ENCODE measurements at regions not wholly inside any gene's neighbourhood (a gene's known extent, or its start where the extent isn't known, plus 50 kb on each side); places are given as distances from the start of the nearest gene placed in this dataset.
"Not testable (repeated sequence)": the region's sequence is repeated elsewhere in the genome, so short reads cannot be mapped to it uniquely, and the experiment has no call there.

DNA sequence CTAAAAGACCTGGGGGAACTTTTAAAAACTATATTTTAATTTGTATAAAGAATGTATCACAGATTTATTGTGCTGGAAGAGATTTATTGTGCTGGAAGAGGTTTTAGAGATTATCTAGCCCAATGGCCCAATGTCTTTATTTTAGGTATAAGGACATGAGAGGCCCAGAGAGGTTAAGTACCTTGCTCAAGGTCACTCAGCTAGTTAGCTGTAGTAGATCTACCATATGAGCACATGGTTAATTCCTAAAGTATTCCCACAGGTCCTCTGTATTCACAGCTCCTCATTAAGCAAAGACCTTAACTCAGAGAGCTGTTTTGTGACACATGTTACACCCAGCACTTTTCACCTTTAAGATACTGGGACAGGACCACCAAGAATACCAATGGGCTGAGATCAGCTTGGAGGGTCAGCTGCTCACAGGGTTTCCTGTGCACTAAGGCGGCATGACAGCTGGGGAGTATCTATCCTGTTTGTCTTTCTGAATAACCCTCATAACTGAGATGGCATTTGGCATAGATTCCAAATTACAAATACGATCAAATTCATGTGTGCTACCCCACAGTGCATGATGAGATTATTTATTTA, 143.1 kb upstream of the TBL1XR1 start:
- DNase-seq: peak; percentile 16

DNA sequence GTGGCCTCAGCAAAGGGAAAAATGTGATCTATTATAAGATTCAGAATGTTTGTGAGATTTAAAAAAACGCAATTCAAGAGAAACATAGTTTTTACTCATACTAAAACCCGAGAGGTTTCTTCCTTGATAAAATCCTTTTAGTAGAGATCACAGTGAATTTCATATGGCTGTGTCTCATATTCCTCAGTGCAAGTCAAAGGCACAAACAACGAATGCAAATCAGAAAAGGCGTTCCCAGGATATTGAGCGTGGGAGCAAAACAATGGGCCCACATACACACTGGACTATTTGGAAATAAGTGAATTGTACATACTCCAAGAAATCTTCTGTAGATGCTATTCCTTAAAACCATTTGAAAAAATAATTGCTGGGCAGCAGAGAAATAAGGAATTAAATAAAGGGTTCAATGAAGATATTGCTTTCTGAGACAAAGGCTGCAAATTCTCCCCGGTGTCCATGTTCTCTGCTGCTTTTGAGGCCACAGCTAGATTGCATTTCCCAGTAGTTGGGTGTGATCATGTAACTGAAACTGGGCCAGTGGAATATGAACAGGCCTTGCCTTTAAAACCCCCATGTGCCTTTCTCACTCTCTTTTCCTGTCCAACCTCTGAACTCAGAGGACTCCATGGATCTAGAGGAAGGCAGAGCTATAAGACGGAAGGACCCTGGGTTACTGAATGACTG, 144.6 kb upstream of the TBL1XR1 start:
- no peak for DNase-seq

DNA sequence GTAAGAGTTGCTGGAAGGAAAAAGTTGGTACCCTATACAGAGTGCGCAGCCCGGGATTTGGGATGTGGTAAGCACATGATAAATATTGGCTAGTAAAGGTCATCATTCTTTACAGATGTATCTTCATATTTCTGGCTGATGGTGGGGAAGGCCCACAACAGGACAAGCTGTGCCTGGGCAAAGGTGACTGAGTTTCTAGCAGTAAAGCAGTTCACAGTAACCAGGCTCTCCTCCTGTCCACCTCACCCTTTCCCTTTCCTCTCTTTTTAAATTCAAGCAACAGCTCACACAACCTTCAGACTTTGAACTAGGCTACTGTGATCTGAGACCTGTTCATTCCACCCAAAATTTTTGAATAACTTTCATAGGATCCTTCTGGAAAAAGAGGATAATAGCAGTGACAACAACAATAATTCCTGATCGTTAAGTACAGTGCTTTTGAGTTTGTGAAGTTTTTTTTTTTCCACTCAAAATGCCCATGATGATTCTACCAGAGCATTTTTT, 145.9 kb upstream of the TBL1XR1 start:
- DNase-seq: no peak

DNA sequence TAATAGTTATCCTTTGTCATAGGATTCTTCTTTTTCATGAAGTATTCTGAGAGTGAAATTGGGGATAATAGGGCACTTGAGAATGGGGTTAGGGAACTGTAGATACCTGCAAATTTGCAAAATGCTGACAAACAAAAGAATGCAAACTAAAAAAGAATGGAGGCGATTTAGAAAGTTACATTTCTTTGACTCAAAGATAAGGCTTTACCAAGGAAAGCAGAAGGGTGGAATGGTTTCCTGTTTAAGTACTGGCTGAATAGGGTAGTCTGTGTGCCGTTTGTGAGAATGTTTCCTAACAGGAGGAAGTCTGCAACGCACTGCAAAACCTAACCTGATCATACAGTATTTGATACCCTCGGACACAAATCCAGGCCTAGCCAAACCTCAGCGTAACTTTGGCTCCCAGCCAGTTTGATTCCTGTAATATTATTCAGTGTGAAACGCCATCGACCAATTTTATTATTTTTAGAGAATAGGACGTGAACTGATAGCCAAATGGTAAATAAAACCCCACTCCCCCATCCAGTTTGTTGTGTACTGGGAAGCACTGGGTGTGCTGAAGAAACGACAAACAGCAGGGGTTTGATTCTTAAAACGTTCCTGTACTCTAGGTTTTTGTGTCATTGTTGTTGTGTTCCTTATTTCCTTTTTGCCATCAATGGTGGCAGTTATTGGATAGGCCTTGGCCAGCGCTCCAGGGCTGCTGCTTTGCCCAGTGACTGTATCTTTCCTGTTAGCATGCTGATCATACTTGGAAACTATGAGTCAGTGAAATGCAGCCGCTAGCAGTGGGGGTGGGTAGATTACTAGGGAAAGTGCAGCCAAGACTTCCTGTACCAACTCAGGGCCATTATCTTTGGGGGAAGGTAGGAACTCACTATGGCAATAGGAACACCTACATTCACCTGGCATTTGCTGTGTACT, 148.0 kb upstream of the TBL1XR1 start:
- peak; percentile 83 for DNase-seq

DNA sequence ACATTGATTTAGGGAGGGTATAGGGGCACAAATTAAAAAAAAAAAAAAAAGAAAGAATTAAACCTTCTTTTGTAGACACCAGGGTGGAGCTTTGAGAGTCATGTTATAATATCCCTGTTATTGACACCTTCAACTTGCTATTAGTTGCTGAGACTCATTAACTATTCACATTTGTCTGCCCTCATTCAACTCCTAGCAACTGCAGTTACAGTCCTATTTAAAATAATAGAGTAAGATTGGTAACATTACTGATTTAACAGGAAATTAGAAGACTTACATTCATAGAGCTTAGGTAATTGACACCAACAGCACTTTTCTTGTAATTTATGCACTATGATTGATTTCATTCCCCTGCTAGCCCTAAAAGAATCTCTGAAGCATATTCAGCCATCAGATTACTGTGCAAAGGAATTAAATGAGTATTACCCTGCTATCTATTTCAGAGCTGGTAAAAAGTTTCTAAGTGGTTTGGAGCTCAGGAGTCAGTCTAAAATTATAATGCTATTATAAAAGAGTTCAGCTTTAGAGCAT, 148.8 kb upstream of the TBL1XR1 start:
- no peak for DNase-seq

DNA sequence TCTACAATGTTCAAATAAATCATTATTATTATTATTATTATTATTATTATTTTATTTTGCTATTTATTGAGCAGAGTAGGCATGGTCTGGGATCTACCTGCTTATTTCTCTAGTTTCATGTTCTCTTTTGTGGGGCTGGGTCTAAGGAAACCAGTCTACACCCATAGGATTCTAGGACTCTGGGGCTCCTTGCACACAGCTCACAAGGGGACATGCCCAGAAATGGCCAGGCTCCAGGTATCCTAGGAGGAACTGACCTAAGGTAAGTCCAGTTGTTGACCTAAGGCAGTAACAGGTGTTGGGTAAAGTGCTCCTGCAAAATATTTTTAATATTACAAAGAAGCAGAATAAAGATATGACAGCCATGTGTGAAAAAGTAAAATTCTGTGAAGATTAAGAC, 149.6 kb upstream of the TBL1XR1 start:
- DNase-seq: no peak

DNA sequence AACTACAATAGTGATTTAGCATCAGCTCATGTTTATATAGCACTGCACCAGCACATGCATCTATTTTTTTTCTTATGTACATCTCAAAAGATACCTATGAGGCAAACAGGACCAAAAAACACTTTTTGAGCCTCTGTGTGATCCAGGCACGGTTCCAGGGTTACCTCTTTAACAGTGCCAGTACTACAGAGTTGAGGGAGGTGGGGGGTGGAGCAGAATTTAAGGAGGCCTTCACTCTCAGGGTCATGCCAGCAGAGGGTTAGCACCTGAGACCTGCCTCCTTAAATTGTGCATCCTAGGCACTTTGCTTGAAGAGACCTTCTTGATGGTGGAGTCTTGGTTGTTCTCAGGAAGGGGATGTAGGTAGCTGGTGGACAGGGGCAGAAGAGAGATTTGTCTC, 150.3 kb upstream of the TBL1XR1 start:
- no peak for DNase-seq

DNA sequence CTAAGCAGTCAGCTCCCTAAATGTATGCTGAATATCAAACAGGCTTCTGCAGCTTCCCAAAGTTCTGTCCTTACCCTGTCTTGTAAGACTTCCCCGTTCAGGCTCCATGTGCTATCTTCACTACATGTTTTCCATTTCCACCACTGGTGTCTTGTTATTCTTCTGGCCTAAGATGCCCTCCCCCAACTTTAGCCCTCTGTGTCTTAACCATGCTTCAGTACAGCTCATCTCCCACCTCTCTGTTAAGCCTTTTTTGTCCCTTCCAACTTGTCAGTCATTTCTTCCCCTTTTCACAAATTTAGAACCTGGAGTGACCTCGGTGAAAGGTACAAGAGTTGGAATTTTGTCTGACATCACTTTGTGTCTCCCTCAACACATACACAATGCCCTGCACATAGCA, 151.7 kb upstream of the TBL1XR1 start:
- no peak for DNase-seq

DNA sequence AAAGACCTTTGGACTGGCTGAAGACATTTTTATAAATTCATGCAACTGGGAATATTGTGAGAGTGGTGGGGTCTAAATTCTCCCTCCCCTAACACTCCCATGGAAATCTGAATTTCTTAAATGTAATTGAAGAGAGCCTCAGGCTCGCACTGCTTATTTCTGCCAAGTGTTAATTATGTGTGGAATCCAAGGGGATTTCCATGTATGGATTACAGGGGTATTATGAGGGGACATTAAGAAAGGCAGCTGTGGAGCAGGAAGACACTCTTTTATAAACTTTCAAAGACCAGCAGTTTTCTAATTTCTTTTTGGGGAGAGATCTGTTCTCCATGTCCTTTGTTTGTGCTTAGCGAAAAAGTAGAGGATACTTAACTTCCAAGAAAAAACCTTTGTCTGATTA, 152.1 kb upstream of the TBL1XR1 start:
- no peak for DNase-seq

DNA sequence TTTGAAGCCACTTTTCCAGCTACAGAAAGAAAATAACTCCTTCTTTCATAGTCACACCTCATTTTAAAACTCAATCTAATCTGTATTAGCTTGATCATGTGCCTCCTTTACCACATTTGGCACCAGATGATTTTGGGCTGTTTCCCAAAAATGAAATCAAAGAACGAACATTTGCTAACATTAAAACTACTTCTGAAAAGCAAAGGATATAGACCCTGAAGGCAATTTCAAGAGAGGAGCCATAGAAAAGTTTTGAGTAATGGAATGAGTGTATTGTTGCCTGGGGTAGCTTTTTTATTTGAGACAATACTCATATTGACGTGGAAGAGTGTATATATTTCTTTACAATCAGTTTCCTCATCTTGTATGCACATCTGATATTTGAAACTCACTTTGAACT, 152.8 kb upstream of the TBL1XR1 start:
- DNase-seq: no peak

DNA sequence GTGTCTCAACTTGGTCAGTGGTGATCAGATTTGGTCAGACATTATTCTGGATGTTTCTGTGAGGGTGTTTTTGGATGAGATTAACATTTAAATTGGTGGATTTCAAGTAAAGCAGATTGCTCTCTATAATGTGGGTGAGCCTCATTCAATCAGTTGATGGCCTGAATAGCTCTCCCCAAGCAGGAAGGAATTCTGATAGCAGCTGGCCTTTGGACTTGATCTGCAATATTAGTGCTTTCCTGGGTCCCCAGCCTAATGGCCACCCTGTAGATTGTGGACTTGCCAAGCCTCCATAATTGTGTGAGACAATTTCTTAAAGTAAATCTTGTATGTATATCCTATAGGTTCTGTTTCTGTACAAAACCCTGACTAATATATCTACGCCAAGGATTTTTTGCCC, 153.9 kb upstream of the TBL1XR1 start:
- DNase-seq: no peak

DNA sequence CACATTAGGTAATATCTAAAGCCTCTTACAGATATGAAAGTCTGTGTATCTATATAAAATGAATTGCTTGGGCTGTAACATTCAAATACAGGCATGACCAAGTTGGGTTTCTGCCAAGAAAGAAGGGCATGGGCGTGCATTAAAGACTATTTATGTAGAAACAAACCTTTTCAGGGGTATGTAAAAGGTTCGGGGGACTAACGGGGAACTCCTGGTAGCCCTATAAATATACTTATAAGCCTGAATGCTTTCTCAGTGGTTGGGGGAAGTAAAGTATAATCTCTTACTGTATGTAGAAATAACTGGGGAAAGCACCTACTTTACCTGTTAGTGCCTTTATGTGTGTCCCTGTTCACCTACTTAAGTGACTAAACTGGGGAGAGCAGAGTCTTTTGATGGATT, 154.5 kb upstream of the TBL1XR1 start:
- no peak for DNase-seq

DNA sequence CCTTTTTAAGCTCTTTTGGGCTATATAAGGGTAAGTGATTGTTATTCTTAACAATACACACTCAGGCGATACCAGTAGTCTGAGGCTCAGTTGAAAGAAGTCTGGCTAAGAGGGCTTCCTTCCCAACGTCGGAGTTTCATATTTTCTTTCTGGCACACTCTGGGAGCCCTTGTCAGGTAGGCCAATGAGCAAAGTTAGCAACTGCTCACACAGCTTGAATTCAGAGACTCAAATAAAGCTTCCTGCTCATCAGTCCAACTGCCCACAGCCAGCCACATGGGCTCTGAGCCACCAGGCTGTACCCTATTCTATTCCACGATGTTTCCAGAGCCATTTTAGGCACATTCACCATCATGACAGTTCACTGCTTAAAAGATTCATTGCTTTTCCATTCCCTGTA, 155.1 kb upstream of the TBL1XR1 start:
- DNase-seq: no peak

DNA sequence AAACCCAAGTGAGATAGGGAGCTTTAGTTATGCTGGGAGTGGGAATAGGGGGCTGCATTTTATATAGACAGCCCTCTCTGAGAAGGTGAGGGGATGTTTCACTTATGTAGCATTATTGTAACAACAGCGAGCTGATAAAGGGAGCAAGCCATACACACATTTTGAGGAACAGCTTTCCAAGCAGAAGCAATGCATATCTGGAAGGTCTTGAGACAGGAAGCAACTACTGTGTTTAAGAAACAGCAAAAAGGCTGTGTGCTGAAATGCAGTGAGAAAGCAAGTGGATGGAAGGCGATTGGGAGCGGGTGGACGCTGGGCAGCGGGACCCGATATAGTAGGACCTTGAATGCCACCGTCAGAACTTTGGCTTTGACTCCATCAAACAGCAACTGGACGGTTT, 155.9 kb upstream of the TBL1XR1 start:
- no peak for DNase-seq

DNA sequence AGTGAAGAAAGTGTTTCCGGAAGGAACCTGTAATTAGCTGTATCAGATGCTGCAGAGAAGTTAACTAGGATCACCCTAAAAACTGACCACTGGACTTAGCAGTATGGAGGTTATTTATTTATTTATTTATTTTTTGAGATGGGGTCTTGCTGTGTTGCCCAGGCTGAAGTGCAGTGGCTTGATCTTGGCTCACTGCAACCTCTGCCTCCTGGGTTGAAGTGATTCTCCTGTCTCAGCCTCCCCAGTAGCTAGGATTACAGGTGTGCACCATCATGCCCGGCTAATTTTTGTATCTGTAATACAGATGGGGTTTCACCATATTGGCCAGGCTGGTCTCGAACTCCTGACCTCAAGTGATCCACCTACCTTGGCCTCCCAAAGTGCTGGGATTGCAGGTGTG, 156.6 kb upstream of the TBL1XR1 start:
- not testable (repeated sequence) for DNase-seq

DNA sequence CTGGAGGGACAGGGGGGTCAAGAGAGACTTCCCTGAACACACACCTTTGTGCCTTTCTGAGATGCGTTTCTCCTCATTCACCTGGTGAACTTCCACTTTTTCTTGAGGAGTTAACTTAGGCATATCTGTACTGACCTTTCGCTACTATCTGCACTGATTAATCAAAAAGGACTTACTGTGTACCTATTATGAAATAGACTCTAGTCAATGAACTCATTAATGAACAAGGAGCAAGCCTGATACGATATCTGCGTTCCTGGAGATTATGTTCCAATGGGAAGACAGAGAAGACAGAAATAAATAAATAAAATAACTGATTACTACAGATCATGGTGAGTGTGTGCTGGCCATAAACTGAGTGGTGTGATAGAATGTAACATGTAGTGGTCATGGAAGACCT, 157.2 kb upstream of the TBL1XR1 start:
- DNase-seq: no peak

DNA sequence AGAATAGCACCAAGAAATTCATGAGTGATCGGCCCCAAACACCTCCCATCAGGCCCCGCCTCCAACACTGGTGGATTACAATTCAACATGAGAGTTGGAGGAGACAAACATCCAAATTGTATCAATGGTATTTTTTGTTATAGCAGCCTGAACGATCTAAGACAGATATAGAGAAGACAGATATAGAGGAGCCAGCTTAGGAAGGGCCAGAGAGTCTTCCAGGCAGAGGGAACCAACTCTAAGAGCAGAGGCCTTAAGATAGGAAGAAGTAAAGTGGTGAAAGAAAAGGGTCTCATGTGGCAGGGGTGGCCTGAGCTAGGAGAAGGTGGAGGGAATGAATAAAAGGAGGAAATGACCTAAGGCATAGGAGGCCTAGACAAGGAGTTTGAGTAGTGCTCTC, 158.8 kb upstream of the TBL1XR1 start:
- no peak for DNase-seq

DNA sequence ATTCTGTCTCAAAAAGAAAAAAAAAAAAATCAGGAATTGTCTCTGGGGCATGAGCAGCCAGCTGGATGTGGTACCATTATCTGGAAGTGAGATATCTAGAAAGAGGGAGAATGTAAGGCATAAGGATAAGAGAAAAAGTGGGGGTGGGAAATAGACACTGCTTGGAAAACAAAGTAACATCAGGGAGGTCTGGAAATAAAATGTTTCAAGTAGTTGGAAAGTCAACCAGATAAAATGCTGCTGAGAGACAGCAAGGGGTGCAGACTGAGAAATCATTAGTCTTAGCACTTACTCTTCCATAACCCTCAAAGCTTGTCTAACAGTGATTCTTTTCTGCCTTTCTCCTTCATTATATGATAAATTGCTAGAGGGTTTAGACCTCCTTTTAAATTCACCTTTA, 159.7 kb upstream of the TBL1XR1 start:
- no peak for DNase-seq

DNA sequence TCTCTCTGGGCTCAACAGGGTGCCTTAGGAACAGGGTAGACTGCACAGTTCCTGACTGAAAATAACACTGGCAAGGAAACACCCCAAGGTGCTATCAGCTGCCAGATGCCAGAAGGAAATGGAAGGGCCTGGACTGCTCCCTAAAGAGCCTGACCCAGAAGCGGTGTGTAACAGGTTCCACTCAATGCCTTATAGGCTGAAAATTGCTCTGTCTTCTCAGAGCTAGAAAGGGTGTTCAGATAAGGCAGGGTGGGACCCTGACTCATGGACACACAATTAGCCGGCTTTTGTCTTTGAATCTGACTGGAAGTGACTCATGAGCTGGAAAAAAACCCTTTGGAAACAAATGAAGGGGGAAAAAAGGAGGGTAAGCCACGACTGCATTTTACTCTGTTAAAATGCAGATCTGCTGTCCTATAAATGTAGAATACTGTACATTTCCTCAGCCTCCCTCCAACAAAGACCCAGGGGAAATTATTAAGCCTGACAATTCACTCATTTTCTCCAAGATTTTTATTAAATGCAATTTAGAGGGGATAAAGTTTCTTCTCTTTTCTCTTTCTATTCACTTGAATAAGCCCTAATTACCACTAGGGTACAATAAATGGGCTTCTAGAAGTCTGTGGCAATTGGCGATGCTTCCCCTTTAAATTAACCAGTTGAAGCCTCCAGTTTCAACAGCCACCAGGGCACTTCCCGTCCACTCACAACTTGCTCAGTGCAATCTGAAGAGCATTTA, 160.2 kb upstream of the TBL1XR1 start:
- peak; percentile 73 for DNase-seq

DNA sequence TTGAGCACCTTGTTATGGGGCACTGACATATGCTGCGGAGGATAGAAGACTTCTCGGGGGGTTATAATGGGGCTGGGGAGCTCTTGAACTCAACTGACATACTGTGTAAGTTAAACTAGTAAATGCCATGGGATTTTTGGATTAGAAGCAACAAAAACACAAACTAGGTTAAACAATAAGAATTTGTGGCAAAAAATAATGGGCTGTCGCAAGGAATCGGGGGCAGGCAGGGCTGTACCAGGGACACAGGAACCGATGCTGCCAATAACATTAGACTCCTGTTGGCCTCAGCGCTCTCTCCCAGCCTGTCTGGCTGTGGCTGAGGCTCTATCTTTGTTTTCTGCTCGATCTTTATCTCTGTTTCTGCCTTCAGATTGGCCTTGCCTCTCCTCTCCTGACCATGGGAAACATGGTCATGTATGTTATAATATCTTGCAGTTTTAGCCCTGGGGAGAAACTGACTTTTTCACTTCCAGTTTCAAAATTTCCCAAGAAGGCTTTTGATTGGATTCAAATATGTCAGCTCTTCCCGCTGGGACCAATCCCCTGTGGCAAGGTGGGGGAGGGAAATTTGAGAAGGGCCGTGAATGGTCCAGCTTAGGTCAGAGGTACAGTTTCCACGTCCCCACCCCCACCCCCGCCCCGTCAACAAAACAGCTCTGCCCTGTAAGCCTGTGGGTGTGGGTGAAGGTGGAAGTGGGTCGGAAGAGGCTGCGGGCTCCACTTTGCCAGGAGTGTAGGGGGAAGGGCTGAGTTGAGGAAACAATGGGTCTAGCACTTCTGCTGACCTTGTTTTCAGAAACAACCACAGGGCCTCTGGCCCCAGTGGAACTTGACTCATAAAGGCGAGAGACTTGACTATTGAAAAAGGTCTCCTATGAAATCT, 161.1 kb upstream of the TBL1XR1 start:
- peak; percentile 96 for DNase-seq

DNA sequence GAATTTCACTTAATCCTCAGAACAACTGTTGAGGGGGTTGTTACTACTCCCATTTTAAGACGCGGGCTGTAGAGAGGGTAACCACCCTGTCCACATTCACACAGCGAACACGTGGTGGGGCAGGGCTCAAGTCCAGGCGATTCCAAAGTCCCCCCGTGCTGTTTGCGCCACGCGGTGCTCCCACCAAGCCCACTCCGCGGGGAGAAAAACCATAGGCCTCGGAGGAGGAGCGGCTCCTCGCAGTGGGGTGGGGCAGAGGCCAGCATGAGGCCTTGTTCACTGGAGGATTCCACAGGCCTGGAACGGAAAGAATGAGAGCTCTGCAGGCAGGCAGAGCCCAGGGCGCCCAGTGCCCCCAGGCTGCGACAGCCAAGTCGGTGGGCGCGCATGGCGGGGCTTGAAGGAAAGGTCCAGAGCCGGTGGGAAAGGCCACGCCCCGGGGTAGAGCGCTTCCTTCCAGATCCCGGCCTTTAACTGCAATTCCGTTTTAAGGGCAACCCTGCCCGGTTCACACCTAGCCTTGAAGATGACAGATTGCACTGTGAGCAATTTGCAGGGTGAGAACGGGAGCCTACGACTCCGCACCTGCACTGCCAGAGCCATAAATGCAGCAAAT, 161.8 kb upstream of the TBL1XR1 start:
- peak; percentile 51 for DNase-seq

Measured in NCI-H2029 (cell line).